GM21515 (cell line): ENCODE measurements at regions not wholly inside any gene's neighbourhood (a gene's known extent, or its start where the extent isn't known, plus 50 kb on each side); places are given as distances from the start of the nearest gene placed in this dataset.

Experiments used
- ATAC-seq: cut with Tn5 transposase; IDR thresholded peaks from one replicate; pipeline ENCODE4 v1.9.1; 2021; ENCODE audit not compliant: unreplicated experiment

GRCh38 chr15:96882121-96882772 is 551.7 kb downstream of the NR2F2 start:
- ATAC-seq: no peak

- ATAC-seq: no peak
Measured at GRCh38 chr15:96887730-96888129, 557.2 kb downstream of the NR2F2 start.

DNA sequence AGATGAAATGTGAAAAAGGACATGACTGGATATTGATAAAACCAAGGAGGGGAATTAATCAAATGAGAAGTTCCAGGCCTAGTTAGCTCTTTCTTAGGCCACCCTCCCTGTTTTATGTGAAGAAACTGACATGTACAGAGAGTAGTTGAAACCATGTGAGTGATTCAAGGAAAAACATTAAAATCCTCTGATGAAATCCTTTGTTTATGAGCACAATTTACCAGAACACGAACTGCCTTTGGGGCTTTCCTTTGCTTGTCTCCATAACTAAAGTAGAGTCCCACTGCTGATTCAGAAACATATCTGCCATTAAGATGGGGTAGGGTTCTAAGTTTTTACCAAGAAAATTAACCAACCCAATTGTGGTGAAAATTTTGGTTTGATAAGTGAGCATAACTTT is 558.3 kb downstream of the NR2F2 start:
- ATAC-seq: no peak

- no peak for ATAC-seq
Measured at GRCh38 chr15:96889734-96890480, 559.4 kb downstream of the NR2F2 start.

DNA sequence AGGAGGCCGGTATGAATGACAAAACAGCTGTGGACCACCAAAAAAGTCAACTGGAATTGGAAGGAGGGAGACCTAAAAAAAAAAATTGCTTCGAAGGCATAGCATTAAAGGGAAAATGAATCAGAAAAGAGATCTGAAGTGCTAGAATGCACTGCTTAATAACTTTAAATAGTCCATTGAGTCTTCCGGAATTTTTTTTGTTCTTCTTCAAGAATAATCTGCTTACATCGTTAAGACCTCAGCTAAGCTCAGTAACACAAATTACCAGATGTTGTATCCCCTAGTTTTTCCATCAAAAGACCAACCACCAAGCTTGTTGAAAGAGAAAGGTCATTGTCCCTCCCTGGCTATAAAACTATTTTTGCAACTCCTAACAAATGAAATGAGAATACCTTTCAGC is 560.5 kb downstream of the NR2F2 start:
- ATAC-seq: no peak

GRCh38 chr15:96893159-96893906 is 562.8 kb downstream of the NR2F2 start:
- no peak for ATAC-seq

GRCh38 chr15:96894659-96895058 is 564.2 kb downstream of the NR2F2 start:
- ATAC-seq: no peak

- no peak for ATAC-seq
Measured at GRCh38 chr15:96896766-96897165, 566.3 kb downstream of the NR2F2 start.

GRCh38 chr15:96914081-96914480 is 583.6 kb downstream of the NR2F2 start:
- ATAC-seq: no peak

- no peak for ATAC-seq
Measured at GRCh38 chr15:96916750-96917149, 586.2 kb downstream of the NR2F2 start.

DNA sequence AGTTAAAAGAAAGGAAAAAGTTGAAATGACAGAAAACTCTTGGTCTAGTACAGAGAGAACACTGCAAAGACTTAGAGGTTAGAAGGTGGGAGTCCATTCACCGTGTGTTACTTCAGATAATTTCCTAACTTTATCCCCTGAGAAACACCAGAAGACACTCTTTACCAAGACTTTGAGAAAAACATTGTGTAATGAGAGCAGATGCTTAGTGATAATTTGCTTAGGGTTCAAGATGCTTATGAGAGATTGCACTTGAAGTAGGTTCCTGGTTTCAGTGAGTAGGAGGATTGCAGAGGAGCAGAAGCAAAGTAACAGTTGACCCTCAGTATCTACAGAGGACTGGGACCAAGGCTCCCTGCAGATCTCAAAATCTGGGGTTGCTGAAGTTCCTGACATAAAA is 594.1 kb downstream of the NR2F2 start:
- no peak for ATAC-seq

- no peak for ATAC-seq
Measured at GRCh38 chr15:96947296-96948229, 617.1 kb downstream of the NR2F2 start.

DNA sequence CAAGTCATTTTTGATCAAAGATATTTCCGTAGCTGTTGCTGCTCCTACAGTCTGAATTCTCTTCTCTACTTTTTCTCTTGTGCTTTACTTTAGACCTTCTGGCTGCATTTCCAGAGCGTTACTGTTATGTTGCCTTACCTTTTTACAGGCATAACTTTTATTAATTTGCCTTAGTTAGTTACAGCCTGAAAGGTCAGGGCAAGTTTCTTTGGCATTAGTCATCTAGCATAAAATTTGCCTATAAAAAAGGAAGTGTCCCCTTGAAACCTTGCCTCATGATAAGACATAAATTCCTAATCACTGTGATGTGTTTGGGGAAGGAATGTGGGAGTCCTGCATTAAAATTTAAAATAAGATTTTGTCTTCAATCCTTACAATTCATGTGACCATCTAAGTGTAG is 618.5 kb downstream of the NR2F2 start:
- no peak for ATAC-seq

- ATAC-seq: no peak
Measured at GRCh38 chr15:96958721-96959120, 628.2 kb downstream of the NR2F2 start.

DNA sequence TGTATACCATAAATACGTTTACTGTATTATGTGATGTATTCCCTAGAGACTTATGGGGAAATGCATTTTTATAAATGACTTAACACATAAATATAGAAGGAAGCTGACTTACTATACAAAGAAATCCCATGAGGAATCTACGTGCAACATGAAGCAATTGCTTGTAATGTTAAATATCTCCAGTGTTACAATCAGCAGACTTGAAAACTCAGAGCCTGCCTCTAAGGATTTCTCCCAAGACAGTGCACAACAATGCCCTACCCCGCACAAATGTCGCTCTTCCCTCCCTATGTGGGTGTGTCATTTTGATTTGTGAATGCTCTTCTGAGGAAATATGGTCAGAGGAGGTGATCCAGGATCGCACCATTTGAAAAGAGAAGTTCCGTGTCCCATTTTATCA is 629.0 kb downstream of the NR2F2 start:
- ATAC-seq: no peak

DNA sequence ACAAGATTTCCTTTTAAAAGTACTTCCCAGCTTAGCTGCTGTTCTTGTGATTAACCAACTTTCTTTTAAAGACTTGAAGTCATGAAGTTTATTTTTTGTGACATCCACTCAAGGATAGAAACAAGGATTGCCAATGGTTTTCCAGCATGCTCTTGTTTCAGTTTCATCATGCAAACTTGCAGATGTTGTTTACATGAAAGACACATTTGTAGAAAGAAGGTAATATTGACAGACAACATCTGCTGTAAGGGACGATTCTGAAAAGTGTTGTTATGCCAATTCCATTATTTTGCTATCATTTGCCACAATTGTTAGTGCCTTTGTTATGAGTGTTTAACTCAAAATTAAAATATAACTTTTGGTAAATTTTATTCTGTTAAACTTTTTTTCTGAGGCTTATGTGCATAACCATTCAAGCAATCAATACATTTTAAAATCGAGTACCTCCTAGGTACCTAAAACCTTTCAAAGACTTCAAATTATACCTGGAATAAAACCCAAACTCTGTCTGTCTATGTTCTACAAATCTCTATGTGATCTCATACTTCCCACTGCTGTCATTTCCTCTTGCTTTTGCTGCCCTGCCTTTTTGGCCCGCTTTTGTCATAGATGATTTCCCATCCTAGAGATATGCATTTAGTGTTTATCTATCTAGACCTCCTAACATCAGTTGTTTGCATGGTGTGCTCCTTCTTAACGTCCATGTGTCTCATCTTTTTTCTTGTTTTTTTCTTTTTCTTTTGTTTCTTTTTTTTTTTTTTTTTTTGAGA is 630.4 kb downstream of the NR2F2 start:
- ATAC-seq: no peak

DNA sequence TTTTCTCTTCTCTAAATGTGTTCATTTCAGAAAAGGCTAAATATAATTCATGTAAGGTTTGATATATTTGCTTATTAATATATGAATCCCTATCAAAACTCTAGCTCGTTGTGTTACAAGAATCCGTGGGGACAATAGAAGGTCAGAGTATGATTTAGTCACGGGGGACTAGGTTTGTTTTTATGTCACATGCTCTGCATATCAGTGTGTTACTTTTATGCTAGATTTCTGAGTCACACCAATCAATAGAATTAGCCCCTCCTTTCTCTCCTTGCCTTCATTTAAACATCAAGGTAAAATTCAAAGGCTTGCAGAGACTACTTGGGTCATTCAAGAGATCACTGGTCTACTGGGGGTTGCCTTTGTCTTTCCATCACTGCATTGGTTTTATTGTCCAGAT is 636.1 kb downstream of the NR2F2 start:
- ATAC-seq: no peak

- no peak for ATAC-seq
Measured at GRCh38 chr15:96969732-96970710, 639.5 kb downstream of the NR2F2 start.

- no peak for ATAC-seq
Measured at GRCh38 chr15:96972201-96972600, 641.7 kb downstream of the NR2F2 start.
